ENCODE measurements at regions not wholly inside any gene's neighbourhood (a gene's known extent, or its start where the extent isn't known, plus 50 kb on each side); places are given as distances from the start of the nearest gene placed in this dataset.

- no peak for DNase-seq
Measured at GRCh38 chr11:30159546-30159945, 71.3 kb upstream of the FSHB start.

GRCh38 chr11:30165652-30166051, 65.2 kb upstream of the FSHB start:
- DNase-seq = no peak

DNA sequence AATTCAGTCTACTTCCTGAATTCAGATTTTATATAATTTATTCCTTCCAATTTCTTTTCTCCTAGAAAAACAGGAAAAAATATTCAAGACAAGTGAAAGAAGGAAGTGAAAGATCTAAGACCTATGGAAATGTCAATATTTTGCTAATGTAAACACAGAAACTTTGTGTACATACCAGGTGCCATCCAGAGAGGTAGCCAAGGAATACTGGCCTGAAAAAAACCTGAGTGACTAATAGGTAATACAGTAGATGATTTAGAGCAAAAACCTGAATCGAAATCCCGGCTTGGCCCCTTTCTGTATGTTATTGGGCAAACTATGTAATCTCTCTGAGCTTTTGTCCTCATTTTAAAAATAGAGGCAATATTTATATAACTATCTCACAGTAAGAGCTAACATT, 59.2 kb upstream of the FSHB start:
- no peak for DNase-seq

GRCh38 chr11:30172158-30172557, 58.7 kb upstream of the FSHB start:
- no peak for DNase-seq

DNA sequence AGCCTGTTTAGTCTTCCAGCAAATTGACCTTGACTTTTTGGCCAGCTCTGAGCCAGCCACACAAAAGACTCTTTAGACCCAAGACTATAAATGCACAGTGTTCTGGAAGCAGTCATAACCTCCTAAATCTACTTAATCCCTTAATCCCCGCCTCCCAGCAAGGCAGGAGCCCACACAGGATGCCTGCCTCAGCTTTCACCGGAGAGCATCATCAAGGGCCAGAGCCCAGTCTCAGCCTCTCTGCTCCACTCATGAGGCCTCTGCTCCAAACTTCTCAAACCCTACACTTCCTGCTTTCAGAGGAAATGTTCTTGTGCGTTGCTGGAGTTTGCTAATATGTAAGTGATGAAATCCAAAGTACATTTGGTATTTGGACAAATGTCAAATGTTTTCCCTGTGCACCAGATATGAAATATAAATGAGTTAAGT, 57.9 kb upstream of the FSHB start:
- no peak for DNase-seq

- DNase-seq = no peak
Measured at GRCh38 chr11:30174265-30175020, 56.4 kb upstream of the FSHB start.

Measured in dermis blood vessel endothelial cell (primary cell).